Activated naive CD8-positive, alpha-beta T cell treated with anti-CD3 and anti-CD28 coated beads, Interleukin-2, amount 10 ng/mL, durations not matched to agents 7 days and 5 days (primary cell): ENCODE measurements at regions not wholly inside any gene's neighbourhood (a gene's known extent, or its start where the extent isn't known, plus 50 kb on each side); places are given as distances from the start of the nearest gene placed in this dataset.
"Not testable (repeated sequence)": the region's sequence is repeated elsewhere in the genome, so short reads cannot be mapped to it uniquely, and the experiment has no call there.

Experiments used
- ATAC-seq: fragments of 150-1000 bp; cut with Tn5 transposase; one replicate; pipeline ENCODE4 v1.10.0; 2021; ENCODE audit warnings: low read depth, moderate library complexity
- POLR2A ChIA-PET: fragments of 350-600 bp; sonication (Branson Sonifier 250); formaldehyde crosslinking; loops from one replicate; lab custom pipeline; 2021; ENCODE audit warnings: antibody characterized with exemption; lab: Charles Lee
- DNase-seq: peaks from one replicate; pipeline ENCODE4 v3.0.0; 2021
- H3K27ac Mint-ChIP-seq: one replicate; pipeline ENCODE4 v1.8.0; 2022; ENCODE audit warnings: mild to moderate bottlenecking, mixed read lengths
- H3K27me3 Mint-ChIP-seq: one replicate; pipeline ENCODE4 v1.8.0; 2022; ENCODE audit warnings: mild to moderate bottlenecking, moderate library complexity, mixed read lengths
- H3K36me3 Mint-ChIP-seq: one replicate; pipeline ENCODE4 v1.8.0; 2021; ENCODE audit warnings: mild to moderate bottlenecking, mixed read lengths
- H3K4me1 Mint-ChIP-seq: one replicate; pipeline ENCODE4 v1.8.0; 2021; ENCODE audit warnings: mixed read lengths
- H3K4me3 Mint-ChIP-seq: one replicate; pipeline ENCODE4 v1.8.0; 2022; ENCODE audit warnings: mild to moderate bottlenecking, moderate library complexity, mixed read lengths
- H3K9me3 Mint-ChIP-seq: one replicate; pipeline ENCODE4 v1.8.0; 2021; ENCODE audit warnings: mixed read lengths

DNA sequence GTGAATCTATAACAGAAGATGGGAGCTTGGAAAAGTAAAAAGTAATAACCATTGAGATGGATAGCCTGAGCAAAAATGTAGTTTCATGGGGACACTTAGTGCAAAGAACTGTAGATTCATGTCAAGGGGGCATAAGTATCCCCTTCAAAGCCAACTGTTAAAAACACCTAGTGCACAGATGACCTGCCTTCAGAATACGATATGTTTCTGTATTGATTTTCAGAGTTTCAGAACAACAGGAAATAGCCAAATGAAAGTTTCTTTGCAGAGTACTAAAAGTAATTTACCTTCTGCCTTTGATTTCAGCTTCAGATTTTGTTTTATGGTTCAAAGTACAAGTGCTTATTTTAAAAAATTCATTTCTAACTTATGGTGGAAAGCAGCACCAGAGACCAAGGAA, 593.1 kb downstream of the TTLL7 start:
- DNase-seq, POLR2A ChIA-PET, H3K27ac Mint-ChIP-seq, H3K27me3 Mint-ChIP-seq, H3K9me3 Mint-ChIP-seq, ATAC-seq, H3K4me3 Mint-ChIP-seq, H3K4me1 Mint-ChIP-seq, H3K36me3 Mint-ChIP-seq: not testable (repeated sequence)

DNA sequence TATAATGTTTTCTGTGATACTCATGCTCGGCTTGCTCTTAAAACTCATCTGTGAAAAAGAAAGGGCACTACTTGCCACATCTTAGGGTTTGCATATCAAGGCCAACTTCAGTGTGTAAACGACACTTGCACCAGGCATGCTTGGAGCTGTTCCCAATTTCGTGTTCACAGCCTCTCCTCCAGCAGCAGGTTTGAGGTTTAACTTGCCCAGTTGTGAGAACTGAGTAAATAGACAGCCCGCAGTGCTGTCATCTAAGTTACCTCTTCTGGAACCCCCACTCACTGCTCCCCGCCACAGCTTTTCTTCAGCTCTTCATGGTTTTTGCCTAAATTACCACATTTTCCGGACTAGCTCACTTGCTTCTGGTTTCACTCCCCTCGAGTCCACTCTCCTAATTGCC, 595.4 kb downstream of the TTLL7 start:
- POLR2A ChIA-PET, H3K4me1 Mint-ChIP-seq, H3K27me3 Mint-ChIP-seq, H3K27ac Mint-ChIP-seq, DNase-seq, ATAC-seq, H3K9me3 Mint-ChIP-seq, H3K4me3 Mint-ChIP-seq, H3K36me3 Mint-ChIP-seq: not testable (repeated sequence)

DNA sequence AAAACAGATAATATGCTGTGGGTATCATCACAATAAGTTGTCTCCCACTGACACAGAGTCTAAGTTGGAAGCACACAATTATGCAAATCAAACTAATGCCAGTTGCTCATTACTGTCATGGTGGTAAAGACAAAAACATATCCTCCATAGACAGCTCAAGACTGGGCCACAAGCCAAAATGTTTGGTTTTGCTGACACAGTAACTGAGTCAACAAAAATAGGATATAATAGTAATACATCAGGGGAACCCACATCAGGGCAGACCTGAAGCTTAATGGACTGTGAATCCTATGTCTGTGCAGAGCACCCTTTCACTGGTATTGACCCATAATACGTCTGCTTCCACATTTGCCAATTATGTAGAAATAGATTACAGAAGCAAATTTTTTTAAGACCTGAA, 597.8 kb downstream of the TTLL7 start:
- ATAC-seq, H3K27ac Mint-ChIP-seq, H3K9me3 Mint-ChIP-seq, H3K27me3 Mint-ChIP-seq, POLR2A ChIA-PET, H3K36me3 Mint-ChIP-seq, H3K4me1 Mint-ChIP-seq, H3K4me3 Mint-ChIP-seq, DNase-seq: not testable (repeated sequence)

DNA sequence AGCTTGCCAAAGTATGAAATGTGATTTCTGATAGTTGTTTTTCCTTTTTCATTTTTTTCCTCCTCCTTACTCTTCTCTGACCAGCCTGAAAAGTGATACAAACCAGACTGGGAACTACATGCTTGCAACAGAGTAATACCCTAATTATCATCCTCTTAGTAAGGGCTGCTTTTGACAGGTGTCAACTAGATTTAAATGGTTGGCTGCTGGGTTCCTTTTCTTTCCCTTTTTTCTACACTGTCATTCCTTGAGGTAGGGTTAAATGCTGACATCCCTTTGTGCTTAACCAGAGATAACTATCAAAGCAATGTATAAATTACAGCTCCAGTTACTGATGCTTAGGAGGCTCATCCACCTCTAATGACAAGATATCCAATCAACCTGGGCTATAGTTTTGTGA, 598.8 kb downstream of the TTLL7 start:
- H3K4me1 Mint-ChIP-seq, POLR2A ChIA-PET, DNase-seq, ATAC-seq, H3K9me3 Mint-ChIP-seq, H3K27me3 Mint-ChIP-seq, H3K36me3 Mint-ChIP-seq, H3K27ac Mint-ChIP-seq, H3K4me3 Mint-ChIP-seq: not testable (repeated sequence)

DNA sequence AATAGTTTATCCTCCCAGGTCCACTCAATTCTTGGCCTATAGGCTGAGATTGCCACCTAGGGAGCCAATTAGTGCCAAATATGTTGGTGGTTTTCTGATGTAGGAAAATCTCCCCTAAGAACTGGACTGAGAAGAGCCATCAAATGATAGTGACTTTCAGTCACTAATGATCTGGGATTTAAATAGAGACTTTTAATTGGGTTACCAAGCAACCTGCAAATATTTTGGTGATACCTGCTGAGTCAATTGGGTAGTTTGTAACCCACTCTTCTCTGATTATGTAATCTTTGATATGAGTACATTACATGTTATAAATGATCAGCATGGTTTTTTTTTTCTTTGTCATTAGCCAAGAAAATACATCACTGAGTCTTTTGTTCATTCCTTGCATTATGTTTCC, 600.8 kb downstream of the TTLL7 start:
- POLR2A ChIA-PET, DNase-seq, H3K4me3 Mint-ChIP-seq, H3K9me3 Mint-ChIP-seq, H3K27ac Mint-ChIP-seq, ATAC-seq, H3K27me3 Mint-ChIP-seq, H3K36me3 Mint-ChIP-seq, H3K4me1 Mint-ChIP-seq: not testable (repeated sequence)

DNA sequence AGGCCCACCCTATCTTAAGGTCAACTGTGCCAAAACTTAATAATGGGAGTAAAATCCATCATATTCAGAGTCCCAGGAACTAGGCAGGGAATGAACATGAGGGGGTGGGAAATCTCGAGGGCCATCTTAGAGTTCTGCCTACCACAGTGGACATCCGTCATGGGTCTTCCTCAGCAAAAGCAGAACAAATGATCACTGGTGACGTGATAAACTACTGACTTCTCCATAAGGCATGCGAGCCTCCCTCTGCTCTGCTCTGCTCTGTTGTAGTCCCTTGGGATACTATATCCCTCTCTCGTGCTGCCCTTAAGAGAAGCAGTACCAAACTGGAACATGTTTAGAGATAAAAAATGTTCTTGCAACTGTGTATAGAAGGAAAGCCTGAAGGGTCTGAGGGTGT, 603.8 kb downstream of the TTLL7 start:
- ATAC-seq, H3K27ac Mint-ChIP-seq, H3K4me1 Mint-ChIP-seq, H3K27me3 Mint-ChIP-seq, POLR2A ChIA-PET, H3K4me3 Mint-ChIP-seq, H3K36me3 Mint-ChIP-seq, DNase-seq, H3K9me3 Mint-ChIP-seq: not testable (repeated sequence)

DNA sequence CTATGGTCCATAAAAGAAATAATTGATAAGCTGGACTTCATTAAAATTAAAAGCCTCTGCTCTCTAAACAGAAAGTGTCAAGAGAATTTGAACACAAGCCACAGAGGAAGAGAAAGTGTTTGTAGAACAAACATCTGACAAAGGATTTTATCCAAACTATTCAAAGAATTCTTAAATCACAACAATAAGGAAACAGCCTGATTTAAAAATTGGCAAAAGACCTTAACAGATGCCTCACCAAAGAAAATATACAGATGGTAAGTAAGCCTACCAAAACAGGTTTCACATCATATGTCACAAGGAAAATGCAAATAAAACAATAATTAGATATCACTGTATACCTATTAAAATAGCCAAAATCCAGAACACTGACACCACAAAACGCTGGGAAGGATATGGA, 612.0 kb downstream of the TTLL7 start:
- H3K4me1 Mint-ChIP-seq, H3K9me3 Mint-ChIP-seq, H3K4me3 Mint-ChIP-seq, H3K36me3 Mint-ChIP-seq, H3K27ac Mint-ChIP-seq, POLR2A ChIA-PET, H3K27me3 Mint-ChIP-seq, DNase-seq, ATAC-seq: not testable (repeated sequence)

DNA sequence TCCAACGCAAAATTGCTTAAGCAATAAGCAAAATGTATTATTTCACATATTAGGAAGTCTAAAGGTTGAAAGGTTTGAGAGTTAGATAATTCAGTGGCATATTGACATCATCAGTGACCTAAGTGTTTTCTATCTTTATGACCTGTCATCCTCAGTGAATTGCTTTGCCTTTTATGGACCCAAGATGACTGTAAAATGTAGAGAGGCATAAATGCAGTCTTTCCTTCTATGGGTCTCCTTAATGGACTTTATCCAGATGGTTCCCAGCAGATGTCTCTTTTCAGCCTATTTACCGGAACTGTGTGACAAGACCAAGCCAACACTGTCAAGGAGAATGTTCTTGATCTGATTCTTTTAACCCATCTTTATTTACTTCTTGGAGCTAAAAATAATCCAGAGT, 615.8 kb downstream of the TTLL7 start:
- ATAC-seq, H3K27me3 Mint-ChIP-seq, H3K27ac Mint-ChIP-seq, H3K4me1 Mint-ChIP-seq, DNase-seq, POLR2A ChIA-PET, H3K36me3 Mint-ChIP-seq, H3K9me3 Mint-ChIP-seq, H3K4me3 Mint-ChIP-seq: not testable (repeated sequence)

DNA sequence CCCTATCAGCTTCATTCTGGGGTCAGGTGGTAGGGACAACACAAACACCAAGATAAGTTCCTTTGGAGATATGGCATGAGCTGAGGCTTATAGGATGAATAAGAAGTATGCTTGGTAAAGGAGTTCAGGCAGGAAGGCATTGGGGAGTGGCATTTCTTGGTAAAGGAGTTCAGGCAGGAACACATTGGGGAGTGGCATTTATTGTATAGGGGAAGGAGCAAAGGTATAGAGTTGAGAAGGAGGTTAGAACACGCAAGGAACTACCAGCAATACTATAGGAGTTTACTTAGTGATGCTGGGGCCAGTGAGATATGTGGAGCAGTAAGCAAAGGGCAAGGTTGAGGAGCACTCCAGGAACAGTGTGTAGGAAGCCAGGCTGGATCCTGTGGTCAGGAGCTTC, 625.9 kb downstream of the TTLL7 start:
- H3K4me1 Mint-ChIP-seq, H3K36me3 Mint-ChIP-seq, POLR2A ChIA-PET: not testable (repeated sequence)

DNA sequence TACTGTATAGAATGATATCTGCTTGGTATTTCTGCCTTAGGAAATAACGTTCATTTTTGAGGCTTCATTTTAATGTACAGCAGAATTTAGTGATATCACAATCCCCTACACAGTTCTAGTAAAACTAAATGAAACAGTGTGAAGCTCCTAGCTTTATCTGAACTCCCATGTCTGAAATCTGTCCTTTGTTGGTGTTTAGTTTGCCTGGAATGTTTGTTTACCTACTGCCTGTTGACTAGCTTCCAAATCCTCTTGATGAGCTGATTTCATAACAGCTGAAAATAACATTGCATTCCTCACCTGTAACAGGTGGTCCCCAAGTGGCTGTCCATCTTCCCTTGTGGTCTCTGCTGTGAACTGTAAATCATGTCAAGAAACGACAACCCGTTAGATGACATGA, 629.1 kb downstream of the TTLL7 start:
- H3K27ac Mint-ChIP-seq, H3K4me1 Mint-ChIP-seq, H3K4me3 Mint-ChIP-seq, H3K9me3 Mint-ChIP-seq, ATAC-seq, DNase-seq, H3K27me3 Mint-ChIP-seq, POLR2A ChIA-PET, H3K36me3 Mint-ChIP-seq: not testable (repeated sequence)

More for the DNA sequence above, 625.9 kb downstream of the TTLL7 start:
- not testable (repeated sequence) for H3K9me3 Mint-ChIP-seq, DNase-seq, H3K4me3 Mint-ChIP-seq, ATAC-seq, H3K27me3 Mint-ChIP-seq, H3K27ac Mint-ChIP-seq

DNA sequence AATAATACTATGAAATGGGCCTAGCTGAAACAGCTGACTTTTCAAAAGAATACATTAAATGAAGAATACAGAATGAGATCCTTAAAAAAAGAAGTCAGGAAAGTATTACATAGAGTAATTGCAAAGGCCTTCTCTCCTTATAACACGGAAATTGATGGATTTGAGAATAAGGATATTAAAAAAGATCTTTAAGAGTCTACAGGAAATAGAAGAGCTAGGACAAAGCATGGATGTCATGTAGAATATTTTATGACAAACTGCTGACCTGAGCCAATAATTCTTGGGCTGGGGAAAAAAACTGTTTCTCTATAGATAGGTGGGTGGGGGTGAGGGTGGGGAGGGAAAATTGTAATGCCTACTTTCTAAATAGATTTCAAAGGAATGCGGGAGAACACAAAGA, 633.6 kb downstream of the TTLL7 start:
- DNase-seq, ATAC-seq, H3K27me3 Mint-ChIP-seq, H3K27ac Mint-ChIP-seq, H3K36me3 Mint-ChIP-seq, H3K4me1 Mint-ChIP-seq, POLR2A ChIA-PET, H3K9me3 Mint-ChIP-seq, H3K4me3 Mint-ChIP-seq: not testable (repeated sequence)

DNA sequence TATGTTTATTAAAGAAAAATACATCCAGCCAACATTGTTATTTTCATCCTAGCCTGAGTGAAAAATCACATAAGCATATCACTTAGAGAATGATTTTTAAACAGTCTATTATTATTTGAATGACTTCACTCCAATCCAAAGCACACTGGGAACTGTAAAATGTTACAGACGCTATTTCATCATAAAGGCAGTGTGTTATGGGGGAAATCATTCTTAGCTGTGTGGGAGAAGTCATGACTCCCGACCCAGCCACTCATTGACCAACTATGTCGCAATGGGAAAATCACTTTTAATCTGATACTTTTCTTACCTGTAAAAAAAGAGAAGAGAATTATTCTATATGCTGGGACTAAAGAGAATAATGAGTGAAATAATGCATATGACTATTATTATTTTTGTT, 653.6 kb downstream of the TTLL7 start:
- H3K27me3 Mint-ChIP-seq, H3K9me3 Mint-ChIP-seq, POLR2A ChIA-PET, H3K27ac Mint-ChIP-seq, ATAC-seq, H3K4me3 Mint-ChIP-seq, H3K4me1 Mint-ChIP-seq, H3K36me3 Mint-ChIP-seq, DNase-seq: not testable (repeated sequence)

DNA sequence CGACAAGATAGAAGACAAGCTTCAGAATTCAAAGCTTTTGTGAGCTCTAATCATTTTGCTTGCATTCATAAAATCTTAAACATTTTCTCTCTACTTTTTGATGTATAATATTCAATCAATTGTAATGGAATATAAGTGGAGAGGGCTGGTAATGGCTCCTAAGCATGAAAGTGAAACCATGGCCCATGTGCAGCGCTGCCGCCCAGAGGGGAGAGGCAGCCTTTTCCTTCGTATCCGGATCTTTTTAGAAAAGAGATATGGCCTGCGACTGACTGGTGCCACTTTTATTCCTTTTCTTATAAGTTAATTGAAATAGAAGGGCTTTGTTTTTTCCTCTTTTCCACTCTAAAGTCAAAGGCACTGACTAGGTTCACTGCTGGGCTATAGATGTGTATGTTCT, 655.2 kb downstream of the TTLL7 start:
- POLR2A ChIA-PET, DNase-seq, H3K4me1 Mint-ChIP-seq, H3K9me3 Mint-ChIP-seq, H3K36me3 Mint-ChIP-seq, H3K4me3 Mint-ChIP-seq, H3K27ac Mint-ChIP-seq, ATAC-seq, H3K27me3 Mint-ChIP-seq: not testable (repeated sequence)

DNA sequence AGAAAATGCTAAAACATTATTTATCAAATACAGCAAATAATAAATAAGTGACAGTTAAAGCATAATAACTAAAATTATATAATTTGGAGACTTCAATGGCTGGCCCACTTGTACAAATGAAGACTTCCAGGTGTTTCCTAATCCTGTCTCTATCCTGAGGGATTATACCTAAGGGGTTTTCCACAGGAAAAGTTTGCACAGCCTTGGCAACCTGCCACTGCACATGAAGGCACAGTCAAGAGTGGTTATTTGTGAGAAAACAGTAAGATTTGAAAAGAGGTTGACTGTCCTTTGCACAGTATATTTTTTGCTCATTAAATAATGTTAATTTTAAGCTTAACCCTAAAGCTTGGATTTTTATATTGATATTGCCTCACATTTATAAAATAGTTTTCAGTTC, 655.9 kb downstream of the TTLL7 start:
- ATAC-seq, H3K36me3 Mint-ChIP-seq, H3K27ac Mint-ChIP-seq, H3K4me1 Mint-ChIP-seq, POLR2A ChIA-PET, DNase-seq, H3K27me3 Mint-ChIP-seq, H3K9me3 Mint-ChIP-seq, H3K4me3 Mint-ChIP-seq: not testable (repeated sequence)

DNA sequence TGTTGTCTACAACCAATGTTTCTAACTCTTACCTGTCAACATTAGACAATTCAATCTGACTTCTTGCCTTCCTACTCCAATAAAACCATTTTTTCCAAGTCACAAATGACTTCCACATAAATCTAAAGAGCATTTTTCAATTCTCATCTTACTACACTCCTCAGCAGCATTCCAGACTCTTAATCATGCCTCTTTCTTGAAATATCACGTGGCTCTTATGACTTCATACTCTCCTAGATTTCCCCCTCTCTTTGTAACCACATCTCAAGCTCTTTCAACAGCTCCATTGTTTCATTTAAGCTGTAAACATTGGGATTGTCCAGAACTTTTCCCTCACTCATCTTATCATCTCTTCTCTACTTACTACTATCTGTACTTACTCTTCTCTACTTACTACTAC, 666.6 kb downstream of the TTLL7 start:
- H3K27me3 Mint-ChIP-seq, H3K9me3 Mint-ChIP-seq, POLR2A ChIA-PET, H3K4me1 Mint-ChIP-seq, H3K27ac Mint-ChIP-seq, DNase-seq, H3K36me3 Mint-ChIP-seq, ATAC-seq, H3K4me3 Mint-ChIP-seq: not testable (repeated sequence)
